HG02623 (cell line): ENCODE measurements at regions not wholly inside any gene's neighbourhood (a gene's known extent, or its start where the extent isn't known, plus 50 kb on each side); places are given as distances from the start of the nearest gene placed in this dataset.

ENCODE experiments used
- ATAC-seq: cut with Tn5 transposase; IDR thresholded peaks from one replicate; pipeline ENCODE4 v1.9.1; 2021; ENCODE audit warnings: moderate library complexity; ENCODE audit not compliant: unreplicated experiment

GRCh38 chr10:10353326-10353868, 664.3 kb upstream of the CELF2 start:
- ATAC-seq: no peak

GRCh38 chr10:10359263-10359662, 658.4 kb upstream of the CELF2 start:
- ATAC-seq: no peak

- no peak for ATAC-seq
These were observed 656.3 kb upstream of the CELF2 start for GRCh38 chr10:10361301-10361885.

GRCh38 chr10:10362800-10363199, 654.9 kb upstream of the CELF2 start:
- ATAC-seq: no peak

GRCh38 chr10:10363217-10363616, 654.5 kb upstream of the CELF2 start:
- no peak for ATAC-seq

- ATAC-seq: no peak
These were observed 652.8 kb upstream of the CELF2 start for GRCh38 chr10:10364902-10365301.

GRCh38 chr10:10365676-10366075, 652.0 kb upstream of the CELF2 start:
- no peak for ATAC-seq

- ATAC-seq: no peak
These were observed 650.8 kb upstream of the CELF2 start for GRCh38 chr10:10366836-10367235.

GRCh38 chr10:10367264-10367663, 650.4 kb upstream of the CELF2 start:
- no peak for ATAC-seq

GRCh38 chr10:10368951-10369576, 648.6 kb upstream of the CELF2 start:
- no peak for ATAC-seq

GRCh38 chr10:10385831-10386230, 631.8 kb upstream of the CELF2 start:
- ATAC-seq: no peak

GRCh38 chr10:10389182-10389581, 628.5 kb upstream of the CELF2 start:
- no peak for ATAC-seq

GRCh38 chr10:10392511-10392910, 625.2 kb upstream of the CELF2 start:
- ATAC-seq: no peak

GRCh38 chr10:10394933-10395658, 622.6 kb upstream of the CELF2 start:
- ATAC-seq: no peak

GRCh38 chr10:10396601-10397000, 621.1 kb upstream of the CELF2 start:
- no peak for ATAC-seq

GRCh38 chr10:10397906-10398305, 619.8 kb upstream of the CELF2 start:
- no peak for ATAC-seq

GRCh38 chr10:10403762-10404161, 613.9 kb upstream of the CELF2 start:
- ATAC-seq: no peak

GRCh38 chr10:10417671-10418070, 600.0 kb upstream of the CELF2 start:
- no peak for ATAC-seq

- peak; percentile 89 for ATAC-seq
These were observed 599.3 kb upstream of the CELF2 start for GRCh38 chr10:10418387-10418786.

- no peak for ATAC-seq
These were observed 596.6 kb upstream of the CELF2 start for GRCh38 chr10:10421071-10421470.

- no peak for ATAC-seq
These were observed 586.1 kb upstream of the CELF2 start for GRCh38 chr10:10431422-10432066.
